SJSA1 (cell line): ENCODE measurements at regions not wholly inside any gene's neighbourhood (a gene's known extent, or its start where the extent isn't known, plus 50 kb on each side); places are given as distances from the start of the nearest gene placed in this dataset.

Experiments
- DNase-seq, 2 experiments: peaks; one replicate each; pipeline ENCODE4 v3.0.0-alpha.2; 2015 to 2020; ENCODE audit warnings: low spot score in 2 of 2, low read depth in 1 of 2
- H3K27ac ChIP-seq: fragments of 250-450 bp; sonication (Bioruptor Pico); 2 replicates; pipeline ENCODE4 v1.5.1; 2020; ENCODE audit warnings: mild to moderate bottlenecking, moderate library complexity
- H3K27me3 ChIP-seq: fragments of 250-450 bp; sonication (Bioruptor Pico); replicated peaks from 2 replicates; pipeline ENCODE4 v1.5.1; 2020; ENCODE audit warnings: mild to moderate bottlenecking, moderate library complexity
- H3K36me3 ChIP-seq: fragments of 250-450 bp; sonication (Bioruptor Pico); 2 replicates; pipeline ENCODE4 v1.5.1; 2020; ENCODE audit warnings: mild to moderate bottlenecking
- H3K4me1 ChIP-seq: fragments of 250-450 bp; sonication (Bioruptor Pico); replicated peaks from 2 replicates; pipeline ENCODE4 v1.6.1; 2021; ENCODE audit warnings: mild to moderate bottlenecking
- H3K4me3 ChIP-seq: fragments of 250-450 bp; sonication (Bioruptor Pico); 2 replicates; pipeline ENCODE4 v1.5.1; 2020; ENCODE audit warnings: mild to moderate bottlenecking
- H3K9me3 ChIP-seq: fragments of 250-450 bp; sonication (Bioruptor Pico); replicated peaks from 2 replicates; pipeline ENCODE4 v1.5.1; 2020; ENCODE audit warnings: mild to moderate bottlenecking

- DNase-seq, result no peak
Measured at GRCh38 chr14:100467046-100467750, 120.0 kb downstream of the BEGAIN start.

GRCh38 chr14:100467939-100468338, 119.3 kb downstream of the BEGAIN start:
- H3K4me3 ChIP-seq, result no peak overlapping the region
- no peaks in the 10 kb centered on the region for H3K4me1 ChIP-seq
- no peaks in the 10 kb centered on the region for H3K27me3 ChIP-seq
- no peaks in the 10 kb centered on the region for H3K36me3 ChIP-seq
- no peaks in the 10 kb centered on the region for H3K9me3 ChIP-seq
- DNase-seq, result no peak
- H3K27ac ChIP-seq, result no peak overlapping the region

More at GRCh38 chr14:100467046-100467750, 120.0 kb downstream of the BEGAIN start:
- H3K4me3 ChIP-seq, result no peak overlapping the region
- H3K36me3 ChIP-seq, result no peaks in the 10 kb centered on the region
- H3K27ac ChIP-seq, result no peak overlapping the region
- H3K4me1 ChIP-seq, result no peaks in the 10 kb centered on the region
- H3K27me3 ChIP-seq, result no peaks in the 10 kb centered on the region
- no peaks in the 10 kb centered on the region for H3K9me3 ChIP-seq

DNA sequence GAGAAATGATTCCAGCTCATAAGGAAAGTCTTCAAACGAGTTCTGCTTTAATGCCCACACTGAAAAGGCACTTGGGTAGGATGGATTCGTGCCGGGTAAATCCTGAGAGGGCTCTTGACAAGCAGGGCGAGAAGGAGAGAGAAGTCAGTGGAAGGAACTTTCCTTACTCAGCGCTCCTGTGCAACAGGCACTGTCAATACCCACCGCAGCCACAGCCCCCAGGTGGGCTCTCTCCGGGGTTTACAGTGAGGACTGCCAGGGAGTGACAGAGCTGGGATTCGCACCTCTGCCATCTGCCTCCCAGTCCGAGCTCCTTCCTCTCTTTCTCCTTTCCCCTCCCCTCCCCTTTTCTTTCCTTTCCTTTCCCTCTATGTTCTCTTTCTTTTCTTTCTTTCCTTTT, 118.7 kb downstream of the BEGAIN start:
- no peaks in the 10 kb centered on the region for H3K27me3 ChIP-seq
- no peak overlapping the region for H3K4me3 ChIP-seq
- no peak overlapping the region for H3K27ac ChIP-seq
- H3K4me1 ChIP-seq, result no peaks in the 10 kb centered on the region
- no peaks in the 10 kb centered on the region for H3K36me3 ChIP-seq
- H3K9me3 ChIP-seq, result no peaks in the 10 kb centered on the region
- no peak for DNase-seq

GRCh38 chr14:100469632-100470522, 117.3 kb downstream of the BEGAIN start:
- H3K27ac ChIP-seq, result no peak overlapping the region
- H3K36me3 ChIP-seq, result no peaks in the 10 kb centered on the region
- no peak for DNase-seq
- H3K9me3 ChIP-seq, result no peaks in the 10 kb centered on the region
- H3K27me3 ChIP-seq, result no peaks in the 10 kb centered on the region
- no peak overlapping the region for H3K4me3 ChIP-seq
- no peaks in the 10 kb centered on the region for H3K4me1 ChIP-seq

- Histone ChIP-seq H3K4me1 (no peaks in the 10 kb centered on the region), H3K9me3 (no peaks in the 10 kb centered on the region), H3K36me3 (no peaks in the 10 kb centered on the region), H3K27me3 (no peaks in the 10 kb centered on the region), H3K4me3 (no peak overlapping the region), H3K27ac (no peak overlapping the region)
- peak in 1 of 2 experiments; percentile 27 for DNase-seq
Measured at GRCh38 chr14:100470523-100470897, 116.7 kb downstream of the BEGAIN start.

- Histone ChIP-seq H3K4me1 (peaks cover 8% of the 10 kb centered on the region), H3K9me3 (no peaks in the 10 kb centered on the region), H3K36me3 (no peaks in the 10 kb centered on the region), H3K27me3 (no peaks in the 10 kb centered on the region), H3K4me3 (no peak overlapping the region), H3K27ac (no peak overlapping the region)
- peak in 1 of 2 experiments; percentile 2 for DNase-seq
Measured at GRCh38 chr14:100471441-100472093, 115.7 kb downstream of the BEGAIN start.

- H3K4me1 ChIP-seq, result peaks cover 13% of the 10 kb centered on the region
- DNase-seq, result peak in 1 of 2 experiments; percentile 25
- no peak overlapping the region for H3K4me3 ChIP-seq
- no peak overlapping the region for H3K27ac ChIP-seq
- H3K36me3 ChIP-seq, result no peaks in the 10 kb centered on the region
- no peaks in the 10 kb centered on the region for H3K9me3 ChIP-seq
- H3K27me3 ChIP-seq, result no peaks in the 10 kb centered on the region
Measured at GRCh38 chr14:100472094-100472455, 115.1 kb downstream of the BEGAIN start.

- Histone ChIP-seq H3K4me1 (peaks cover 15% of the 10 kb centered on the region), H3K27me3 (no peaks in the 10 kb centered on the region), H3K4me3 (no peak overlapping the region), H3K36me3 (no peaks in the 10 kb centered on the region), H3K9me3 (no peaks in the 10 kb centered on the region), H3K27ac (no peak overlapping the region)
- peak in 1 of 2 experiments; percentile 25 for DNase-seq
Measured at GRCh38 chr14:100472491-100472890, 114.7 kb downstream of the BEGAIN start.

- Histone ChIP-seq H3K4me3 (no peak overlapping the region), H3K9me3 (no peaks in the 10 kb centered on the region), H3K4me1 (peaks cover 15% of the 10 kb centered on the region), H3K27me3 (no peaks in the 10 kb centered on the region), H3K27ac (no peak overlapping the region), H3K36me3 (no peaks in the 10 kb centered on the region)
- DNase-seq, result peak in 1 of 2 experiments; percentile 16
Measured at GRCh38 chr14:100473249-100473648, 114.0 kb downstream of the BEGAIN start.

DNA sequence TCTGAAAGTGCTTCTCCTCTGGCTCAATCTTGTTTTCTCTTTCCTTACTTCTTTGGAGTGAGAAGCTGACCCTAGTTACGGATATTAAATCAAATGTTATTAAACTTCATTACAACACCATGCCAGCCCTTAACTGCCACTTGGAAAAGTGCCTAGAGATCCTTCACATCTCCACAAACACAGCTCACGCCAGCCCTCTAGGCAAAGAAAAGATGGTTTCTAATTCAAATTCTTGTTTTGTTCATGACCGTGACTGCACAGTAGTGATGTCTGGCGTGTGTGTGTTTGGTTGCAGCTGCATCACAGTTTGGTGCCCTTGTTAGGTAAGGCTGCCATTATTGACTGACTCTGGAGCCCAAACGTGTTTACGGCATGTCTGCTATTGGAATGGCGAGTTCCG, 113.0 kb downstream of the BEGAIN start:
- H3K27me3 ChIP-seq, result no peaks in the 10 kb centered on the region
- H3K9me3 ChIP-seq, result no peaks in the 10 kb centered on the region
- H3K36me3 ChIP-seq, result no peaks in the 10 kb centered on the region
- peak in 1 of 2 experiments; percentile 11 for DNase-seq
- no peak overlapping the region for H3K27ac ChIP-seq
- H3K4me3 ChIP-seq, result no peak overlapping the region
- H3K4me1 ChIP-seq, result peaks cover 15% of the 10 kb centered on the region

- Histone ChIP-seq H3K27me3 (no peaks in the 10 kb centered on the region), H3K36me3 (no peaks in the 10 kb centered on the region), H3K4me1 (peaks cover 15% of the 10 kb centered on the region), H3K27ac (no peak overlapping the region), H3K9me3 (no peaks in the 10 kb centered on the region), H3K4me3 (no peak overlapping the region)
- peak in 1 of 2 experiments; percentile 5 for DNase-seq
Measured at GRCh38 chr14:100475268-100475667, 111.9 kb downstream of the BEGAIN start.

DNA sequence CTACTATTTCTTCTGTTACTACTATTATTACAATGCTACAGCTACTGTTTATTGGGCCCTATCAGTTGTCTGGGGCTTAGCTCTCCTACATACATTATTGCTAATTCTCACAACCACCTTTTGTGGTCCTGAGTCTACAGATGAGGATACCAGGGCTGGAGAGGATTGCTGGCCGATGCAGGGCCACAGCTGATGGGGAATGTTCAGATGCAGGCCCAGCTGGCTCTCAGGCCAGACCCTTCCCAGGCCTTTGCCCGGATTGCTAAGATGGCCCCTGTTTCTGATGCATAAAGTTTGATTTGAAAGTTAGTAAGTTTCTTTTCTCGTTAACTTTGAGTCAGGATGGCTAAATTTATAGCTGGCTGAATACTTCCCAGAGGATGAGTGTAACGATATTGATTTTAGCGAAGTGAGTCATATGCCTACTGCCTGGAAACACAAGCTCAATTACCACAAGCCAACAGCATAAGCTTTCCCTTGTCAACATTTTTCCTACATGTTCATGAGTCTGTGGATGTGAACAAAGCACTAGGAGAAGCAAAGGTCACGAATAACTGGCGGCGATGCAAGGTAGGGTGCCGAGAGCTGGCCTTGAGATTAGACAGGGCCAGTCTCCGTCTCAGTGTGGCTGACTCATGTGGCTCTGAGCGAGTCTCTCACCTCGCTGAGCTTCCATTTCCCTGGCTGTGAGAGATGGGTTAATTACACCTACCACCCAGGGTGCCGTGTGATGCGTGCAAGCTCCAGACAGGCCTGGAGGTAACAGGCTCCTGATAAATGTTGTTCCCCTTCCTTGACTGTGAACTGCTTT, 111.0 kb downstream of the BEGAIN start:
- peak; percentile 81 to 83 for DNase-seq
- Histone ChIP-seq H3K27me3 (no peaks in the 10 kb centered on the region), H3K4me1 (peaks cover 15% of the 10 kb centered on the region), H3K9me3 (no peaks in the 10 kb centered on the region), H3K36me3 (no peaks in the 10 kb centered on the region), H3K27ac (peak overlapping the region; percentile 71), H3K4me3 (no peak overlapping the region)

GRCh38 chr14:100484531-100485267, 102.5 kb downstream of the BEGAIN start:
- no peaks in the 10 kb centered on the region for H3K9me3 ChIP-seq
- peaks cover 23% of the 10 kb centered on the region for H3K4me1 ChIP-seq
- H3K36me3 ChIP-seq, result no peaks in the 10 kb centered on the region
- H3K27ac ChIP-seq, result no peak overlapping the region
- DNase-seq, result no peak
- H3K27me3 ChIP-seq, result no peaks in the 10 kb centered on the region
- H3K4me3 ChIP-seq, result no peak overlapping the region
